ENCODE measurements at regions not wholly inside any gene's neighbourhood (a gene's known extent, or its start where the extent isn't known, plus 50 kb on each side); places are given as distances from the start of the nearest gene placed in this dataset.

GRCh38 chr3:139243710-139244109, 100.1 kb upstream of the MRPS22 start:
- no peaks in the 10 kb centered on the region for H4K20me1 ChIP-seq (ENCODE audit: control insufficient read depth, insufficient read depth, insufficient read length)
- DNase-seq: no peak
- H4K8ac ChIP-seq (replicated peaks; ENCODE audit: insufficient read length, low read depth, low read length): no peak overlapping the region
- no peak overlapping the region for H3K4me2 ChIP-seq (ENCODE audit: insufficient read depth, insufficient read length, low read length)
- H3K27ac ChIP-seq (ENCODE audit: insufficient read length, low read depth, low read length): no peak overlapping the region
- H2BK120ac ChIP-seq (ENCODE audit: low read depth, low read length, poor library complexity, severe bottlenecking): no peak overlapping the region
- no peak overlapping the region for H4K5ac ChIP-seq (ENCODE audit: insufficient read length, low read depth, low read length)
- H2AK5ac ChIP-seq (ENCODE audit: insufficient read length, low read length): no peak overlapping the region
- no peaks in the 10 kb centered on the region for H3K79me2 ChIP-seq (ENCODE audit: insufficient read depth, low read length)
- TF ChIP-seq CTCF (conservative IDR thresholded peaks at IDR 0.05): no peak
- no peaks in the 10 kb centered on the region for H3K4me1 ChIP-seq (ENCODE audit: insufficient read depth, low read length)
- Mint-ChIP-seq H3K36me3 (ENCODE audit: insufficient read depth in 1 of 3, low read depth in 3 of 3) (no peaks in the 10 kb centered on the region), H3K4me3 (no peak overlapping the region), H3K27ac (no peak overlapping the region), H3K9me3 (no peaks in the 10 kb centered on the region), H3K4me1 (no peaks in the 10 kb centered on the region), H3K27me3 (ENCODE audit: low read depth) (peaks cover 49% of the 10 kb centered on the region)
- H3K79me1 ChIP-seq (ENCODE audit: insufficient read depth, low read depth, low read length, poor library complexity, severe bottlenecking): no peaks in the 10 kb centered on the region
- H3K18ac ChIP-seq (ENCODE audit: insufficient read length, low read depth, low read length): no peak overlapping the region
- no CpG with 5 or more reads among the region's 4 CpGs for WGBS (ENCODE audit: extremely low coverage, insufficient read length, low lambda C conversion rate)
- H3K9ac ChIP-seq (ENCODE audit: extremely low read depth, insufficient read length, low read length): no peak overlapping the region
- no peak overlapping the region for H3K14ac ChIP-seq (ENCODE audit: insufficient read depth, low read length)
- no peaks in the 10 kb centered on the region for H3K23me2 ChIP-seq (ENCODE audit: insufficient read length, low read depth, low read length, poor library complexity, severe bottlenecking)
- no peak overlapping the region for H4K91ac ChIP-seq (ENCODE audit: insufficient read length, low read depth, low read length)
- H2BK15ac ChIP-seq (ENCODE audit: low read depth, low read length): no peak overlapping the region
- no peak overlapping the region for H2BK12ac ChIP-seq (ENCODE audit: insufficient read length, low read depth, low read length)
- no peak overlapping the region for H2BK20ac ChIP-seq (ENCODE audit: low read depth, low read length, poor library complexity, severe bottlenecking)
- H3K9me3 ChIP-seq (ENCODE audit: control insufficient read depth, low read depth, low read length): no peaks in the 10 kb centered on the region
- H3K27me3 ChIP-seq (ENCODE audit: insufficient read depth, low read length): no peaks in the 10 kb centered on the region
- H2AFZ ChIP-seq (ENCODE audit: low read length): no peak overlapping the region
- no peak overlapping the region for H3K56ac ChIP-seq (ENCODE audit: insufficient read length, low read depth, low read length)
- no peak overlapping the region for H3K23ac ChIP-seq (ENCODE audit: insufficient read length, low read depth, low read length)
- H2BK5ac ChIP-seq (ENCODE audit: insufficient read length, low read length): no peak overlapping the region
- no peak overlapping the region for H3T11ph ChIP-seq (ENCODE audit: low read length)
- H3K4ac ChIP-seq (ENCODE audit: low read depth, low read length): no peak overlapping the region
